Neural cell (in vitro differentiated cells): ENCODE measurements at regions not wholly inside any gene's neighbourhood (a gene's known extent, or its start where the extent isn't known, plus 50 kb on each side); places are given as distances from the start of the nearest gene placed in this dataset.

Source experiments
- H2AFZ ChIP-seq: fragments of 200-600, 300-800 bp; sonication (generic), shearing (Covaris generic); 2 replicates; pipeline ENCODE4 v1.6.0; 2014; ENCODE audit warnings: low read depth, mild to moderate bottlenecking, antibody characterized with exemption, low read length, moderate library complexity
- H3F3A ChIP-seq: fragments of 200-600 bp; shearing (Covaris generic); 2 replicates; pipeline ENCODE4 v1.6.1; 2016; ENCODE audit warnings: mild to moderate bottlenecking, moderate library complexity, mixed read lengths, antibody characterized with exemption, low read length; ENCODE audit not compliant: insufficient read depth, poor library complexity, severe bottlenecking
- H3K27ac ChIP-seq: fragments of 200-600, 300-800 bp; sonication (generic), shearing (Covaris generic); 2 replicates; pipeline ENCODE4 v1.5.1; 2014; ENCODE audit warnings: mild to moderate bottlenecking, low read length, moderate library complexity
- H3K27me3 ChIP-seq: fragments of 300-800, 200-600 bp; sonication (generic), shearing (Covaris generic); 2 replicates; pipeline ENCODE4 v1.6.0; 2014; ENCODE audit warnings: mild to moderate bottlenecking, low read depth, low read length, moderate library complexity; ENCODE audit not compliant: insufficient read depth
- H3K36me3 ChIP-seq: fragments of 300-800, 200-600 bp; sonication (generic), shearing (Covaris generic); 2 replicates; pipeline ENCODE4 v1.5.1; 2014; ENCODE audit warnings: mild to moderate bottlenecking, antibody characterized with exemption, low read length, moderate library complexity; ENCODE audit not compliant: insufficient read depth
- H3K4me2 ChIP-seq: fragments of 300-800, 200-600 bp; sonication (generic), shearing (Covaris generic); 2 replicates; pipeline ENCODE4 v1.6.0; 2014; ENCODE audit warnings: mild to moderate bottlenecking, low read length
- H3K4me3 ChIP-seq: fragments of 300-800, 200-600 bp; sonication (generic), shearing (Covaris generic); 2 replicates; pipeline ENCODE4 v1.5.1; 2014; ENCODE audit warnings: mild to moderate bottlenecking, low read length, moderate library complexity
- H3K79me2 ChIP-seq: fragments of 200-600 bp; shearing (Covaris generic); replicated peaks from 2 replicates; pipeline ENCODE4 v1.6.0; 2014; ENCODE audit warnings: mild to moderate bottlenecking, low read length, moderate library complexity; ENCODE audit not compliant: insufficient read depth
- H3K9ac ChIP-seq: fragments of 300-800, 200-600 bp; sonication (generic), shearing (Covaris generic); 2 replicates; pipeline ENCODE4 v1.6.1; 2016; ENCODE audit warnings: mild to moderate bottlenecking, low read length, mixed read lengths
- H3K9me2 ChIP-seq: fragments of 200-600 bp; shearing (Covaris generic); 2 replicates; pipeline ENCODE4 v1.6.1; 2016; ENCODE audit warnings: mild to moderate bottlenecking, low read length, mixed read lengths; ENCODE audit not compliant: insufficient read depth
- H3K9me3 ChIP-seq: fragments of 200-600, 300-800 bp; sonication (generic), shearing (Covaris generic); 2 replicates; pipeline ENCODE4 v1.6.1; 2016; ENCODE audit warnings: mild to moderate bottlenecking, mixed run types, low read length, moderate library complexity, mixed read lengths
- H4K20me1 ChIP-seq: fragments of 200-600 bp; shearing (Covaris generic); 2 replicates; pipeline ENCODE4 v1.6.1; 2016; ENCODE audit warnings: mild to moderate bottlenecking, mixed run types; ENCODE audit not compliant: insufficient read depth
- CTCF ChIP-seq: fragments of 450-650 bp; IDR thresholded peaks from 2 replicates; pipeline ENCODE4 v1.5.1; 2014; ENCODE audit warnings: antibody characterized with exemption, mild to moderate bottlenecking, moderate library complexity; ENCODE audit not compliant: poor library complexity, severe bottlenecking
- EP300 ChIP-seq: fragments of 450-650 bp; conservative IDR thresholded peaks from 2 replicates; pipeline ENCODE4 v1.6.1; 2014; ENCODE audit warnings: antibody characterized with exemption, mild to moderate bottlenecking, moderate library complexity; ENCODE audit not compliant: poor library complexity, severe bottlenecking
- EZH2 ChIP-seq: fragments of 200-600, 300-800 bp; shearing (Covaris generic), sonication (generic); IDR thresholded peaks from 2 replicates; pipeline ENCODE4 v1.6.1; 2014; ENCODE audit warnings: antibody characterized with exemption, low read length, borderline replicate concordance, mild to moderate bottlenecking; ENCODE audit not compliant: insufficient read depth, poor library complexity, severe bottlenecking
- MXI1 ChIP-seq: fragments of 450-650 bp; conservative IDR thresholded peaks from 2 replicates; pipeline ENCODE4 v1.6.1; 2014; ENCODE audit warnings: antibody characterized with exemption, mild to moderate bottlenecking; ENCODE audit not compliant: poor library complexity, severe bottlenecking
- POLR2AphosphoS5 ChIP-seq: IDR thresholded peaks from 2 replicates; pipeline ENCODE4 v1.6.1; 2012
- RAD21 ChIP-seq: fragments of 450-650 bp; conservative IDR thresholded peaks from 2 replicates; pipeline ENCODE4 v1.6.1; 2014; ENCODE audit warnings: antibody characterized with exemption, mild to moderate bottlenecking, moderate library complexity
- REST ChIP-seq: IDR thresholded peaks from 2 replicates; pipeline ENCODE4 v1.6.1; 2012; ENCODE audit warnings: borderline replicate concordance
- SMC3 ChIP-seq: fragments of 450-650 bp; conservative IDR thresholded peaks from 2 replicates; pipeline ENCODE4 v1.6.1; 2014; ENCODE audit warnings: antibody characterized with exemption, mild to moderate bottlenecking, moderate library complexity; ENCODE audit not compliant: poor library complexity
- TAF1 ChIP-seq: IDR thresholded peaks from 2 replicates; pipeline ENCODE4 v1.6.1; 2012; ENCODE audit warnings: low read depth

GRCh38 chr2:21658907-21659477 is 535.2 kb downstream of the TDRD15 start:
- Histone ChIP-seq H3K9me2 (no peaks in the 10 kb centered on the region), H3K79me2 (no peaks in the 10 kb centered on the region), H3K9ac (no peak overlapping the region), H2AFZ (no peak overlapping the region), H3K27ac (no peak overlapping the region), H3F3A (no peaks in the 10 kb centered on the region), H3K4me2 (no peak overlapping the region), H3K27me3 (no peaks in the 10 kb centered on the region), H3K4me3 (no peak overlapping the region), H4K20me1 (no peaks in the 10 kb centered on the region), H3K9me3 (no peaks in the 10 kb centered on the region), H3K36me3 (no peaks in the 10 kb centered on the region)
- no peak for TF ChIP-seq RAD21
- no peak for TF ChIP-seq EZH2
- no peak for TF ChIP-seq SMC3
- no peak for TF ChIP-seq EP300
- no peak for TF ChIP-seq POLR2AphosphoS5
- TF ChIP-seq MXI1 = no peak
- no peak for TF ChIP-seq TAF1
- no peak for TF ChIP-seq REST
- no peak for TF ChIP-seq CTCF

- H3K9me2 ChIP-seq = no peaks in the 10 kb centered on the region
- H3F3A ChIP-seq = no peaks in the 10 kb centered on the region
- no peak overlapping the region for H3K9ac ChIP-seq
- H3K79me2 ChIP-seq = no peaks in the 10 kb centered on the region
- TF ChIP-seq CTCF = no peak
- no peak for TF ChIP-seq SMC3
- TF ChIP-seq POLR2AphosphoS5 = no peak
- TF ChIP-seq MXI1 = no peak
- TF ChIP-seq RAD21 = no peak
- no peak for TF ChIP-seq EP300
- no peak overlapping the region for H2AFZ ChIP-seq
- no peaks in the 10 kb centered on the region for H3K9me3 ChIP-seq
- H3K36me3 ChIP-seq = no peaks in the 10 kb centered on the region
- H3K4me2 ChIP-seq = no peak overlapping the region
- no peaks in the 10 kb centered on the region for H3K27me3 ChIP-seq
- no peak overlapping the region for H3K4me3 ChIP-seq
- H3K27ac ChIP-seq = no peak overlapping the region
- no peaks in the 10 kb centered on the region for H4K20me1 ChIP-seq
Observed at GRCh38 chr2:21664083-21664482, 540.3 kb downstream of the TDRD15 start.
